GM12874 (cell line): ENCODE measurements at regions not wholly inside any gene's neighbourhood (a gene's known extent, or its start where the extent isn't known, plus 50 kb on each side); places are given as distances from the start of the nearest gene placed in this dataset.

Experiments
- TF ChIP-seq, protein P1 (sequence below): IDR thresholded peaks from 2 replicates; pipeline ENCODE4 v1.5.1; 2011; ENCODE audit warnings: low read depth, mild to moderate bottlenecking, control low read depth, low read length, moderate library complexity; ENCODE audit not compliant: insufficient read depth

DNA sequence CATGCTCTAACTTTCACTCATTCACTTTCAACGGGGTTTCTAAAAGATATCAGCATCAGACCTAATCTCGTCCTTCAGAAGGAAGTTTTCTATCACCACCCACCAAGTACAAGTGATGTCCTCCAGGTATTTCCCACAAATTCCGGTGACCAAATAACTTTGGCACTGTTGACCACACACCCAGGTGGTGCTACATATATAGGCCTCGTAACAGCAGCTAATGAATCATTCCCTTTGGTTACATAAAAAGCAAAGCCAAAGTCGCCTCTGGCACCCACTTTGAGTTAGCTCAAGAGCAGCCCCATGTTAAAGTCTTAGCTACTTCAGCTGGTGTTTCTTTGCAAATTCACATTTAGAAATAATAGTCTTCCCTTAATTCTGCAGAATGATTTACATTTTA lies 138.2 kb upstream of the OSR1 start:
- TF ChIP-seq, protein P1, sequence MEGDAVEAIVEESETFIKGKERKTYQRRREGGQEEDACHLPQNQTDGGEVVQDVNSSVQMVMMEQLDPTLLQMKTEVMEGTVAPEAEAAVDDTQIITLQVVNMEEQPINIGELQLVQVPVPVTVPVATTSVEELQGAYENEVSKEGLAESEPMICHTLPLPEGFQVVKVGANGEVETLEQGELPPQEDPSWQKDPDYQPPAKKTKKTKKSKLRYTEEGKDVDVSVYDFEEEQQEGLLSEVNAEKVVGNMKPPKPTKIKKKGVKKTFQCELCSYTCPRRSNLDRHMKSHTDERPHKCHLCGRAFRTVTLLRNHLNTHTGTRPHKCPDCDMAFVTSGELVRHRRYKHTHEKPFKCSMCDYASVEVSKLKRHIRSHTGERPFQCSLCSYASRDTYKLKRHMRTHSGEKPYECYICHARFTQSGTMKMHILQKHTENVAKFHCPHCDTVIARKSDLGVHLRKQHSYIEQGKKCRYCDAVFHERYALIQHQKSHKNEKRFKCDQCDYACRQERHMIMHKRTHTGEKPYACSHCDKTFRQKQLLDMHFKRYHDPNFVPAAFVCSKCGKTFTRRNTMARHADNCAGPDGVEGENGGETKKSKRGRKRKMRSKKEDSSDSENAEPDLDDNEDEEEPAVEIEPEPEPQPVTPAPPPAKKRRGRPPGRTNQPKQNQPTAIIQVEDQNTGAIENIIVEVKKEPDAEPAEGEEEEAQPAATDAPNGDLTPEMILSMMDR, result no peak

DNA sequence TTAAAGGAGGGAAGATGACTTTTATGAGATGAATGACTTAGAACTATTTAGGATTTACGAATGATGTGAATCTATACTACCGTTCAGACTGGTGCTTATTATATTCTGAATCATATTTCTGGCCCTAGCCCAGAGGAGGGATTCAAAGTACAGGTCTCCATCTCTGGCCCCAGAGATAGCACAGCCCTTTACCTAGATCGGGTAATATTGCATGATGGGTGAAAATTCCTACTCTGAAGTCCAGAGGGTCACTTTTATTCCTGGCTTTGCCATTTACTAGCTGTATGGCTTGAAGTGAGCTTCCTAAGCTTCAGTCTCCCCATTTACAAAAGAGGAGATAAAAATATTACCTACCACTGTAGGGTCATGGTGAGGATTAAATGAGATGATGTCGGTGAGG lies 135.8 kb upstream of the OSR1 start:
- TF ChIP-seq, protein P1, result no peak

DNA sequence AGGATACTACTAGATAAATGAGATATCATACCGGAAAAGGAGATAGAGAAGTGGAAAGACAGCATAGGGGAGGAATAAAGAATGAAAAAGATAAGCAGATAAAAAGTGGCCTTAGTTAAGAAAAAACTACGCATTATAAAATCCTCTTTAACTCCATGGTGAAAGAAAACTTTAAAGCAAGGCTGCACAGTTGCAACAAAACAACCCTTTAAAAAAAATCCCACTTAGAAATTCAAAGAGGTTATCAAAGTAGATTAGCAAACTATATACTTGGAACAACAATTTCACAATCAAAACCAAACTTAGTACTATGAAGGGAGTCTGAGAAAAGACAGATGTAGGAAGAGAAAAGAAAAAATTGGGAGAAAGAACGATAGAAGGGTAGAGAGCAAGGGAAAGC lies 133.4 kb upstream of the OSR1 start:
- TF ChIP-seq, protein P1, result no peak

DNA sequence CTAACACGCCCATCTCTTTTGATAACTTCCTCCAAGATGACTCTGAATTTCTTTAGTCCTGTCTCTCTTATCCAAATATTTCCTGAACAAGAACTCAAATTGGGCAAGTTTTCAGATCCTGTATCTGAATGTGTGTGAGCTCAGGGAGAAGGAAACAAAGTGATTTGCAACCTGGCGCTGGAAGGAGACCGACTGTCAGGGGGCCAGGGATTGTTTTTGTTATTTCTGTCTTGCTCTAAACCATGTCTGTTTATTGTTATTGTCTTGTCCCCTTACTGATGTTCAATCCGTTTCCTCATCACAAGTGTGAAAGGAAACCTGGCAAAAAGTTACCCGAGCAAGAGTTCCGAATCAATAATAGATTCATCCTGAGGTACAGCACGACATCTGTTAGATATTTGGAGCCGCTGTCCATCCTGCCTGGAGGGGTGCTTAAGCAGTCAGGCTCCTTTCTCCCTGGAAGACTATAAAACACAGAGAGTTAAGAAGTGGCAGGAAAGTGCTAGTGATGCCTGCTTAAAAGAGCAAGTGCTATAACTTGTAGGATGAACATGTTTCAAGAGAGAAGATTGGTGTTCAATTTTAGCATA lies 132.5 kb upstream of the OSR1 start:
- TF ChIP-seq, protein P1, result no peak

DNA sequence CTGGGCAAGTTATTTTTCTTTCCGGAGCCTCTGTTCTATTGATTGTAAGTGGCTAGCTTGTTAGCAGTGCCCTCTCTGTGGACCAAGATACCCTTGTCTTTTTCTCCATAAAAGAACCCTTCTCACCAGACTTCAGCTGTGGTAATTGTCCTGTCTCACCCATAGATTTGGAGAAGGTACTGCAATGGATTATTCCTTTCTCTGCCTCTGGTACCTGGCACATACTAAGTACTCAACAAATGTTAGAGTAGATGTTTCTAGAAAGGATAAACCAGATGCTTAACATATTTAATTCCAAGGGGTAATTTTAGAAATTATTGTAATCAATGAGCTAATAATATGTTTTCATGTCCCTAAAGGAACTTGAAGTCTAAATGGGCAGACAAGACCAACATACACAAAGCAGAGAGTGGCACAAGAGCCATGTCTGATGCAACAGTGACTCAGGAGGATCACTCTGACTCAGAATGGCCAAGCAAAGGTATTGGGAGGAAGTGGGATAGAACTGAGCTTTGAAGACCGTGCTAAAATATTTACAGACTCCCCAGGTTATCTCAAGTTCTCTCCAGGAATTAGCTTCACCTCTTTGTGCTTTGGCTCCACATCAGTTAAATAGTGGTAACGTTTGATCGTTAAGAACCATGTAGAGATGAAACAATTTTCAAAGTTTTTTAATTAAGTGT lies 129.7 kb upstream of the OSR1 start:
- TF ChIP-seq, protein P1, result no peak

DNA sequence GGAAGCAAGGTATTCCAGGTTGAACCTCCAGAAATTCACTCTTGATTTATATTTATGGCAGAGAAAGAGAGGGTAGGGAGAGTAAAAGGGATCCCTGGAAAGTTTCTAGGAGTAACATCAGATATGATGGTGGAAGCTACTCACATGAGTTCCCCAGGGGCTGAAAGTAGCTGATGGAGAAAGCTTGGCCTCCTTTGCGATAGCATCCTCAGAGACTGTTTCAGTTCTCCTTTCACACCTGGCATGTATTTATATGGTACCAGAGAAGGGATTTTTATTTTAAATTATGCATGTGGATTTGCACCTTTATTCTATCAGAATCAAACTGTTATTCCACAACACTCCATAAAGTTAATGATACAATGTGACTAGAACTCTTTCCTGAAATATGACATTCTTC lies 126.3 kb upstream of the OSR1 start:
- TF ChIP-seq, protein P1, result no peak

DNA sequence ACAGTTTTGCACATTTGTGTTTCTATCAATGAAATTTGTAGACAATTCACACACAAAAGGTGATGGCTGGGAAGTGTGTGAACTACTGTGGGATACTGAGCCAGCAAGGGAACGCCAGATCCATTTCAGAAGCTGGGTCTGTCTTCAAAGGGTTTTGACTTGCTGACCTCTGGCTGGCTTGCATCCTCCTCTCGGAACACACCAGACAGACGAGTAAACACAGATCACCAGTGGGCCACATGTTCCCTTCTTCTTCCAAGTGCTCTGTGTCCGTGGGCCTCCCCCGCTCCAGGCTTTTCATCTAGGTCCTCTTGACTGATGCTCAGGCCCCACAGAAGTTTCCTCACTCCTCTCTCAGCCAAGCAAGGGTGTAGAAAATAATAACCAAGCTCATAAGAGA lies 122.2 kb upstream of the OSR1 start:
- TF ChIP-seq, protein P1, result no peak
